Right atrium auricular region (tissue), 2 donors: ENCODE measurements at regions not wholly inside any gene's neighbourhood (a gene's known extent, or its start where the extent isn't known, plus 50 kb on each side); places are given as distances from the start of the nearest gene placed in this dataset.

Experiments
- DNase-seq: peaks from one replicate; pipeline ENCODE4 v3.0.0-alpha.2; 2019; ENCODE audit warnings: low spot score
- H3K27ac ChIP-seq, 2 donors: fragments of 200-600 bp; sonication (generic); 1 replicate in 1 of 2; 2 replicates in 1 of 2; pipeline ENCODE4 v1.5.1; 2016 to 2019
- H3K27me3 ChIP-seq, 2 donors: fragments of 200-600 bp; sonication (generic); one replicate each; pipeline versions ENCODE4 v1.5.1 to v1.6.0; 2017 to 2019
- H3K36me3 ChIP-seq: fragments of 200-600 bp; sonication (generic); one replicate; pipeline ENCODE4 v1.5.1; 2016
- H3K4me1 ChIP-seq, 2 donors: fragments of 200-600 bp; sonication (generic); one replicate each; pipeline versions ENCODE4 v1.5.1 to v1.6.0; 2017 to 2019
- H3K4me3 ChIP-seq, 2 donors: fragments of 200-600 bp; sonication (generic); 1 replicate in 1 of 2; 2 replicates in 1 of 2; pipeline ENCODE4 v1.5.1; 2017 to 2019; ENCODE audit warnings: mild to moderate bottlenecking in 1 of 2, moderate library complexity in 1 of 2
- H3K9me3 ChIP-seq, 2 donors: fragments of 200-600 bp; sonication (generic); one replicate each; pipeline ENCODE4 v1.5.1; 2019
- TF ChIP-seq, protein P1 (sequence below), 2 donors: fragments of 200-600 bp; sonication (generic); IDR thresholded peaks; one replicate each; pipeline ENCODE4 v1.5.1; 2019; ENCODE audit warnings: antibody characterized with exemption in 2 of 2

DNA sequence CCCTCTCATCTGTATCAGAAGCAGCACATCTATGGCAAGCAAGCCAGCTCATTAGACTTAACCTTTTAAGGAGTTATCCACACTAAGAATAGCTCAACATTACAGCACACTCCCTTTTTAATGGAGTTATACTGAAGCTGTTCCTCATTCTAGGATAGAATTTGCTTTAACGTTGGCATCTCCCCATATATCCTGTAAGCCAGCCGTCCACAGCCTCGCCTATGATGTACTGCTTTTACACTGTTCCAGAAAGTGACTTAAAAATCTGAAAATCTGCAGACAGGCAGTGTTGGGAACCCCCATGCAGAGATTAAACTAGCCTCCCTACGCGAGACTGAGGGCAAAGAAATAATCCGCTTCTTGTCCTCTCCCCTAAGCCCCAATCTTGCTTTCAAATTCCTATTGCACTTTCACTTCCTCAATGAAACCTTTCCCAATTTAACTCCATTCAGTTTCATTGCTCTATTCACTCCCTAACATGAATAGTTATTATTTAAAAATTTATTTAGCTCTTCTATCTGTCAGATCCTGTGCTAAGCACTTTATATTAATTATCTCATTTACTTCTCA lies 225.0 kb downstream of the BLID start:
- Histone ChIP-seq H3K27ac (no peak overlapping the region), H3K9me3 (no peaks in the 10 kb centered on the region), H3K27me3 (no peaks in the 10 kb centered on the region), H3K36me3 (no peaks in the 10 kb centered on the region), H3K4me3 (no peak overlapping the region), H3K4me1 (peaks cover 0 to 17% of the 10 kb centered on the region in 2 donors)
- no peak for DNase-seq
- TF ChIP-seq, protein P1, sequence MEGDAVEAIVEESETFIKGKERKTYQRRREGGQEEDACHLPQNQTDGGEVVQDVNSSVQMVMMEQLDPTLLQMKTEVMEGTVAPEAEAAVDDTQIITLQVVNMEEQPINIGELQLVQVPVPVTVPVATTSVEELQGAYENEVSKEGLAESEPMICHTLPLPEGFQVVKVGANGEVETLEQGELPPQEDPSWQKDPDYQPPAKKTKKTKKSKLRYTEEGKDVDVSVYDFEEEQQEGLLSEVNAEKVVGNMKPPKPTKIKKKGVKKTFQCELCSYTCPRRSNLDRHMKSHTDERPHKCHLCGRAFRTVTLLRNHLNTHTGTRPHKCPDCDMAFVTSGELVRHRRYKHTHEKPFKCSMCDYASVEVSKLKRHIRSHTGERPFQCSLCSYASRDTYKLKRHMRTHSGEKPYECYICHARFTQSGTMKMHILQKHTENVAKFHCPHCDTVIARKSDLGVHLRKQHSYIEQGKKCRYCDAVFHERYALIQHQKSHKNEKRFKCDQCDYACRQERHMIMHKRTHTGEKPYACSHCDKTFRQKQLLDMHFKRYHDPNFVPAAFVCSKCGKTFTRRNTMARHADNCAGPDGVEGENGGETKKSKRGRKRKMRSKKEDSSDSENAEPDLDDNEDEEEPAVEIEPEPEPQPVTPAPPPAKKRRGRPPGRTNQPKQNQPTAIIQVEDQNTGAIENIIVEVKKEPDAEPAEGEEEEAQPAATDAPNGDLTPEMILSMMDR (IDR thresholded peaks at IDR 0.05): no peak

DNA sequence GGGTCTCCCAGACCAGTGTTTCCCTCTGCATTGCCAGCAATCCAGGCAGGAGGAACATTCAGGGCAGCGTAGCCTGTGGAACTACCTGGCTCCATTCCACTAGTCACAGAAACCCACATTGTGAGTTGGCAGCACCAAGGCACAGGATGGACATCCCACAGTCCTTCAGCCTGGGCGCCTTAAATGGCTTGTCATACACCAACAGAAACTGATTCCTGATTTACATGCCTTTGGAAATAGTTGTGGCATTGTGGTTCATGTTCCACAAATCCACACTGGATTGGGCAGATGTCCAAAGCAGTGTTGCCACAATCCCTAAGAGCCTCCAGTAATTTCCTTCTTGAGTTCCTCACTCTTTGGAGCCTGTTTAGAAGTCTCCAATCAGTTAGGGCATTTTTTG lies 225.6 kb downstream of the BLID start:
- Histone ChIP-seq H3K4me3 (no peak overlapping the region), H3K27me3 (no peaks in the 10 kb centered on the region), H3K9me3 (no peaks in the 10 kb centered on the region), H3K4me1 (peaks cover 0 to 17% of the 10 kb centered on the region in 2 donors), H3K27ac (no peak overlapping the region), H3K36me3 (no peaks in the 10 kb centered on the region)
- no peak for DNase-seq
- TF ChIP-seq, protein P1 (IDR thresholded peaks at IDR 0.05): no peak

DNA sequence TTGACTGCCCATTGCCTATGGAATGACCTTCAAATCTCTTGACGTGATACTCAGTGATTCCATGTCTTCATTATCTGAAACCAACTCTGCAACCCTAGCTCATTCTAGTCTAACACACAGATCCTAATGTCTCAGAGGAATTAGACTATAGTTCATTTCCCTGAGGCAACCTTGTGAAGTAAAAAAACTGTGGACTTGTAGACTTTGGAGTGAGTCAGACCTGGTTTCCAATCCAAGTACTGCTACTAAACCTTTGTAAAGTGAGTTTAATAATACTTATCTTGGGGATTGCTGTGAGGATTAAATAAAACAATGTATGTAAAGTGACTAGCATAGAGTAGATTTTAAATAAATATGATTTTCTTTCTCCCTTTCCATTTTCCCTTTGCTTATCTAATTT lies 226.1 kb downstream of the BLID start:
- no peak overlapping the region for H3K4me3 ChIP-seq

DNA sequence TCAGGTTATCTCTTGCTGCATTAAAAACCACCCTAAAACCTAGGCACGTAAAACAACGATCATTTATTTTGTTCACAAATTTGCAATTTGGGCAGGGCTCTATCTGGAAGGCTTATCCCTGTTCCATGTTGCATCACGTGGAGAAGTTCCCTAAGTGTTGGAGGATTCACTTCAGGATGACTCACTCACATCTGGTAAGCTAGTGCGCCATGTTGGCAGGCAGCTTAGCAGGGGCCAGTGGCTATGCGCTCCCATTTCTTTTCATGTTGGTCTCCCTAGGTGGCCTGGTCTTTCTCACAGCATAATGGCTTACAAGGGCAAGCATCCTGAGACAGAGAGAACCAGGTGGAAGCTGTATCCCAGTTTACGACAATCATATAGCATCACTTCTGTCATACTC lies 226.8 kb downstream of the BLID start:
- peaks cover 0 to 17% of the 10 kb centered on the region in 2 donors for H3K4me1 ChIP-seq
- H3K36me3 ChIP-seq: no peaks in the 10 kb centered on the region
- TF ChIP-seq, protein P1 (IDR thresholded peaks at IDR 0.05): no peak
- no peak overlapping the region for H3K4me3 ChIP-seq
- no peaks in the 10 kb centered on the region for H3K27me3 ChIP-seq
- H3K9me3 ChIP-seq: no peaks in the 10 kb centered on the region
- H3K27ac ChIP-seq: no peak overlapping the region
- DNase-seq: no peak

More for the DNA sequence above, 226.1 kb downstream of the BLID start:
- Histone ChIP-seq H3K27ac (no peak overlapping the region), H3K27me3 (no peaks in the 10 kb centered on the region), H3K9me3 (no peaks in the 10 kb centered on the region), H3K4me1 (peaks cover 0 to 17% of the 10 kb centered on the region in 2 donors), H3K36me3 (no peaks in the 10 kb centered on the region)
- TF ChIP-seq, protein P1 (IDR thresholded peaks at IDR 0.05): no peak
- no peak for DNase-seq

DNA sequence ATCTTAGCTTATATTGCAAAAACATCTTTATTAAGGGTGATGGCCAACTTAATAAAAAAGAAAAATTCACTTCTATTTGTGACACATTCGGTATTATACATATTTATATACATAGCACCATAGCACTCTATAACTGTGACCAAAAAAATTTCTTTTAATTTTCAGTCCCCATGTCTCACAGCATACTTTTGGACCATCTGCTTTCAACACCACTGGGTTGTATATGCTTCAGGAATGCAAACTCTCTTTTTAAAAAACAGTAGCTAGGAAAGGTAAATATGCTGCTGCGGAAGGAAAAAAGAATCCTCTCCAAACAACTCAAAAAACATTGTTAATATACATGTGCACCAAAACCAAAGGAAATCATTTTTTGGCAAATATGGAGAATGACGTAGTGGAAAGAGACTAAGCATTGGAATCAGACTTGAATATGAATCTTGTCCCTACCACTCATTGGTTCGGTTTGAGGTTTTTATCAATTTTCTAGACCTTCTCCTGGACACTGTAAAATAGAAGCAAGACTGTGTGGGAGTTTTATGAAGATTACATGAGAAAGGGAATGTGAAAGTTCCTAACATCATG lies 227.9 kb downstream of the BLID start:
- DNase-seq: no peak
- no peaks in the 10 kb centered on the region for H3K27me3 ChIP-seq
- H3K4me3 ChIP-seq: no peak overlapping the region
- TF ChIP-seq, protein P1 (IDR thresholded peaks at IDR 0.05): no peak
- H3K27ac ChIP-seq: no peak overlapping the region
- H3K4me1 ChIP-seq: peaks cover 0 to 17% of the 10 kb centered on the region in 2 donors
- H3K36me3 ChIP-seq: no peaks in the 10 kb centered on the region
- no peaks in the 10 kb centered on the region for H3K9me3 ChIP-seq

DNA sequence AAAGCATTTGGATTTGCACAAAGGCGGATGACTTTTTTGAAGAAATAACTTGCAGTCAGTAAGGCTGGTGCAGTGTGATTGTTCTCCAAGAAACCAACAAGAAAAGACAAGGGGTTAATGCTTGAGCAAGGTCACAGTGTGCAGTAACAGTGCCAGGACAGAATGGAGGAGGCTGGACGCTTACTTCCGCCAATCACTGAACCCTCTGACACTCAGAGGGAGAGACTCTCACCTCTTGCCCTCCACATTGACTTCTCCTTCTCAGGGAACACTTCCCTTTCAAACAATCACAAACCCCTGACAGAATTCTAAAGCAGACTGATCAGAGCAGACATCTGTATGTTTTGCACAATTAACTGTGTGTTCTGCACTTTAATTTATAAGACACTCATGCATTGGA lies 228.4 kb downstream of the BLID start:
- Histone ChIP-seq H3K27ac (no peak overlapping the region), H3K9me3 (no peaks in the 10 kb centered on the region), H3K4me3 (no peak overlapping the region), H3K27me3 (no peaks in the 10 kb centered on the region), H3K36me3 (no peaks in the 10 kb centered on the region), H3K4me1 (peaks cover 0 to 17% of the 10 kb centered on the region in 2 donors)
- TF ChIP-seq, protein P1 (IDR thresholded peaks at IDR 0.05): no peak
- no peak for DNase-seq
